SK-N-SH (cell line): ENCODE measurements at regions not wholly inside any gene's neighbourhood (a gene's known extent, or its start where the extent isn't known, plus 50 kb on each side); places are given as distances from the start of the nearest gene placed in this dataset.

Experiments used
- CTCF ChIA-PET: fragments of 300-600, 350-600 bp; formaldehyde crosslinking; extraction: SDS; loops from one replicate; lab custom pipeline; 2021; lab: Yijun Ruan, JAX
- POLR2A ChIA-PET: fragments of 350-600 bp; sonication (Branson Sonifier 250); formaldehyde crosslinking; extraction: SDS; loops from one replicate; lab custom pipeline; 2020; ENCODE audit warnings: antibody characterized with exemption, inconsistent platforms; lab: Yijun Ruan, JAX
- DNase-seq: peaks from one replicate; pipeline ENCODE4 v3.0.0; 2012
- H2AFZ ChIP-seq: fragments of 200-600 bp; sonication (generic); 2 replicates; pipeline ENCODE4 v1.8.1; 2016; ENCODE audit warnings: antibody characterized with exemption, mild to moderate bottlenecking, low read depth
- H3F3A ChIP-seq: fragments of 200-600 bp; sonication (generic); replicated peaks from 2 replicates; pipeline ENCODE3; 2016; ENCODE audit warnings: antibody characterized with exemption, mild to moderate bottlenecking; ENCODE audit not compliant: insufficient read depth
- H3K27ac ChIP-seq, 2 experiments: fragments of 200-500 bp in 1 of 2; fragments of 200-600 bp in 1 of 2; sonication (Bioruptor generic) in 1 of 2; sonication (generic), shearing (Covaris generic) in 1 of 2; 2 replicates each; pipeline versions ENCODE4 v1.5.1 to v1.6.1; 2014 to 2016; ENCODE audit warnings: low read depth in 2 of 2, inconsistent platforms in 1 of 2, low read length in 1 of 2, mild to moderate bottlenecking in 1 of 2, mixed read lengths in 1 of 2
- H3K27me3 ChIP-seq: fragments of 200-600 bp; sonication (generic), shearing (Covaris generic); 2 replicates; pipeline ENCODE4 v1.6.1; 2016; ENCODE audit warnings: mixed run types; ENCODE audit not compliant: insufficient read depth
- H3K36me3 ChIP-seq, 2 experiments: fragments of 200-500 bp in 1 of 2; fragments of 200-600 bp in 1 of 2; sonication (Bioruptor generic) in 1 of 2; sonication (generic) in 1 of 2; replicated peaks in 1 of 2; 2 replicates each; pipeline versions ENCODE3 to v1.5.1; 2014 to 2016; ENCODE audit warnings: low read length in 1 of 2, mild to moderate bottlenecking in 1 of 2; ENCODE audit not compliant: insufficient read depth in 2 of 2, control insufficient read depth in 1 of 2
- H3K4me1 ChIP-seq, 2 experiments: fragments of 200-500 bp in 1 of 2; fragments of 200-600 bp in 1 of 2; sonication (Bioruptor generic) in 1 of 2; sonication (generic), shearing (Covaris generic) in 1 of 2; 2 replicates each; pipeline versions ENCODE4 v1.5.1 to v1.6.1; 2014 to 2016; ENCODE audit warnings: low read depth in 1 of 2, low read length in 1 of 2, mixed run types in 1 of 2; ENCODE audit not compliant: insufficient read depth in 2 of 2, control insufficient read depth in 1 of 2
- H3K4me2 ChIP-seq: fragments of 200-600 bp; sonication (generic), shearing (Covaris generic); 2 replicates; pipeline ENCODE4 v1.6.1; 2017; ENCODE audit warnings: mixed run types
- H3K4me3 ChIP-seq, 2 experiments: fragments of 200-500 bp in 1 of 2; fragments of 200-600 bp in 1 of 2; sonication (Bioruptor generic) in 1 of 2; sonication (generic), shearing (Covaris generic) in 1 of 2; 2 replicates each; pipeline versions ENCODE4 v1.5.1 to v1.8.1; 2014 to 2016; ENCODE audit warnings: low read depth in 2 of 2, inconsistent platforms in 1 of 2, low read length in 1 of 2, mild to moderate bottlenecking in 1 of 2, mixed read lengths in 1 of 2, moderate library complexity in 1 of 2
- H3K79me2 ChIP-seq: fragments of 200-600 bp; sonication (generic); 2 replicates; pipeline ENCODE4 v1.8.1; 2017; ENCODE audit warnings: mild to moderate bottlenecking; ENCODE audit not compliant: insufficient read depth
- H3K9ac ChIP-seq: fragments of 200-600 bp; sonication (generic); 2 replicates; pipeline ENCODE4 v1.6.1; 2017; ENCODE audit warnings: mixed run types
- H3K9me2 ChIP-seq: fragments of 200-600 bp; sonication (generic); 2 replicates; pipeline ENCODE4 v1.6.1; 2017; ENCODE audit warnings: mixed run types
- H3K9me3 ChIP-seq: fragments of 200-600 bp; sonication (generic); 2 replicates; pipeline ENCODE4 v1.6.1; 2017; ENCODE audit warnings: mixed run types, mild to moderate bottlenecking, moderate library complexity
- H4K20me1 ChIP-seq: fragments of 200-600 bp; sonication (generic); 2 replicates; pipeline ENCODE4 v1.6.1; 2017; ENCODE audit warnings: mild to moderate bottlenecking, mixed run types; ENCODE audit not compliant: insufficient read depth
- CHD2 ChIP-seq: fragments of 150-350 bp; IDR thresholded peaks from 2 replicates; pipeline ENCODE4 v1.6.1; 2018; ENCODE audit warnings: low read length; ENCODE audit not compliant: partially characterized antibody
- ELF1 ChIP-seq: IDR thresholded peaks from 2 replicates; pipeline ENCODE4 v1.4.0; 2012
- EP300 ChIP-seq, 2 experiments: IDR thresholded peaks; 2 replicates each; pipeline versions ENCODE4 v1.4.0 to v1.6.1; 2012; ENCODE audit warnings: borderline replicate concordance in 1 of 2, low read depth in 1 of 2, low read length in 1 of 2
- FOSL2 ChIP-seq: IDR thresholded peaks from 2 replicates; pipeline ENCODE4 v1.4.0; 2012; ENCODE audit warnings: low read depth, mild to moderate bottlenecking, moderate library complexity, borderline replicate concordance
- FOXM1 ChIP-seq: IDR thresholded peaks from 2 replicates; pipeline ENCODE4 v1.4.0; 2012; ENCODE audit warnings: low read depth, mild to moderate bottlenecking
- JUND ChIP-seq: IDR thresholded peaks from 2 replicates; pipeline ENCODE4 v1.4.0; 2012
- MEF2A ChIP-seq: IDR thresholded peaks from 2 replicates; pipeline ENCODE4 v1.4.0; 2012; ENCODE audit warnings: low read depth, borderline replicate concordance
- NFIC ChIP-seq: IDR thresholded peaks from 2 replicates; pipeline ENCODE4 v1.4.0; 2012; ENCODE audit warnings: borderline replicate concordance
- PBX3 ChIP-seq: IDR thresholded peaks from 2 replicates; pipeline ENCODE4; 2012
- RXRA ChIP-seq: IDR thresholded peaks from 2 replicates; pipeline ENCODE4 v1.4.0; 2012; ENCODE audit warnings: low read depth, mild to moderate bottlenecking, borderline replicate concordance
- SMC3 ChIP-seq: IDR thresholded peaks from 2 replicates; pipeline ENCODE4 v1.6.1; 2012; ENCODE audit warnings: low read depth, low read length, improper control_type of control experiment
- TCF12 ChIP-seq: IDR thresholded peaks from 2 replicates; pipeline ENCODE4 v1.4.0; 2012
- TEAD4 ChIP-seq: IDR thresholded peaks from 2 replicates; pipeline ENCODE4 v1.4.0; 2012; ENCODE audit warnings: mild to moderate bottlenecking, borderline replicate concordance; ENCODE audit not compliant: insufficient read depth
- WGBS: methylation state at CpG from one replicate; pipeline ENCODE4 v1.1.6; 2017; ENCODE audit warnings: low lambda C conversion rate; 5-methylcytosine and 5-hydroxymethylcytosine counted together

GRCh38 chr6:9503111-9503761 is 911.6 kb downstream of the TFAP2A start:
- POLR2A ChIA-PET, result no interaction called here

GRCh38 chr6:9499709-9500108 is 915.2 kb downstream of the TFAP2A start:
- DNase-seq, result no peak
- Histone ChIP-seq H3K36me3 (no peaks in the 10 kb centered on the region), H4K20me1 (no peaks in the 10 kb centered on the region), H3K27me3 (no peaks in the 10 kb centered on the region), H3K4me3 (no peak overlapping the region), H2AFZ (peak overlapping the region; percentile 58; the same call in 1 of the 2 replicates), H3K9me2 (no peaks in the 10 kb centered on the region), H3K27ac (peak overlapping the region; percentile 22 to 45; a peak in 2 of 4 replicates), H3F3A (peaks cover 30% of the 10 kb centered on the region), H3K4me2 (peak overlapping the region; percentile 27; the same call in 1 of the 2 replicates), H3K79me2 (no peaks in the 10 kb centered on the region), H3K9ac (no peak overlapping the region), H3K9me3 (no peaks in the 10 kb centered on the region), H3K4me1 (peaks cover 0 to 16% of the 10 kb centered on the region in 2 experiments; a peak in 1 of 4 replicates)
- ChIA-PET CTCF (no interaction called here), POLR2A (no interaction called here)
- WGBS, result 27% methylated on average over 4 of the region's 4 CpGs
- TF ChIP-seq EP300 (IDR thresholded peaks at IDR 0.05; ENCODE audit: borderline replicate concordance in 1 of 2, low read depth in 1 of 2, low read length in 1 of 2) (0 out of 4 replicates have a peak, but pooled peaks of 1 of the 2 experiments have one; percentile 16), TCF12 (peak; percentile 63), FOXM1 (no peak)

More at GRCh38 chr6:9503111-9503761, 911.6 kb downstream of the TFAP2A start:
- DNase-seq, result no peak
- H3K4me2 ChIP-seq, result peak overlapping the region; percentile 42
- WGBS, result 9% methylated on average over 7 of the region's 7 CpGs
- H3K9me2 ChIP-seq, result no peaks in the 10 kb centered on the region
- H3K9me3 ChIP-seq, result no peaks in the 10 kb centered on the region
- no peaks in the 10 kb centered on the region for H4K20me1 ChIP-seq
- peak overlapping the region; percentile 42; the same call in 1 of the 2 replicates for H2AFZ ChIP-seq
- CTCF ChIA-PET, result no interaction called here
- H3K9ac ChIP-seq, result peak overlapping the region; percentile 42; the same call in 1 of the 2 replicates
- H3K27ac ChIP-seq, result peak overlapping the region; percentile 50 to 87; a peak in 3 of 4 replicates
- H3K36me3 ChIP-seq, result no peaks in the 10 kb centered on the region
- peaks cover 0 to 16% of the 10 kb centered on the region in 2 experiments; a peak in 1 of 4 replicates for H3K4me1 ChIP-seq
- peaks cover 24% of the 10 kb centered on the region for H3F3A ChIP-seq
- H3K79me2 ChIP-seq, result no peaks in the 10 kb centered on the region
- TF ChIP-seq SMC3 (no peak), ELF1 (0 out of 2 replicates have a peak, but pooled peaks have one; percentile 35), TEAD4 (peak; percentile 82; the same call in 1 of the 2 replicates), FOXM1 (0 out of 2 replicates have a peak, but pooled peaks have one; percentile 45), NFIC (peak; percentile 56), EP300 (IDR thresholded peaks at IDR 0.05; ENCODE audit: borderline replicate concordance in 1 of 2, low read depth in 1 of 2, low read length in 1 of 2) (peak in 1 of 2 experiments; percentile 81; a peak in 2 of 4 replicates), CHD2 (no peak), TCF12 (peak; percentile 70), RXRA (peak; percentile 12; the same call in 1 of the 2 replicates), FOSL2 (peak; percentile 76; the same call in 1 of the 2 replicates), PBX3 (peak; percentile 68), JUND (peak; percentile 62), MEF2A (no peak)
- TF ChIP-seq, all 33 proteins: peak for 10
- peak overlapping the region in 1 of 2 experiments; percentile 3; a peak in 1 of 4 replicates for H3K4me3 ChIP-seq
- H3K27me3 ChIP-seq, result no peaks in the 10 kb centered on the region
